Spinal cord (tissue), 9 donors: ENCODE measurements at regions not wholly inside any gene's neighbourhood (a gene's known extent, or its start where the extent isn't known, plus 50 kb on each side); places are given as distances from the start of the nearest gene placed in this dataset.
A peak's percentile ranks its signal among the peaks of the same experiment; 100 is the strongest.

Source experiments
- DNase-seq, 6 donors: peaks; one replicate each; pipeline versions ENCODE4 v3.0.0 to v3.0.0-alpha.2; 2013 to 2015; ENCODE audit warnings: low spot score in 6 of 6, low read depth in 4 of 6
- H3K27ac ChIP-seq: one replicate; pipeline ENCODE4 v1.5.1; 2013; ENCODE audit warnings: low read depth, low read length, control low read depth
- H3K27me3 ChIP-seq: one replicate; pipeline ENCODE4 v1.6.1; 2013; ENCODE audit warnings: low read length; ENCODE audit not compliant: control insufficient read depth, insufficient read depth
- H3K36me3 ChIP-seq: one replicate; pipeline ENCODE4 v1.6.1; 2013; ENCODE audit warnings: low read length; ENCODE audit not compliant: control insufficient read depth, insufficient read depth
- H3K4me1 ChIP-seq: one replicate; pipeline ENCODE4 v1.6.1; 2013; ENCODE audit warnings: low read length; ENCODE audit not compliant: control insufficient read depth, insufficient read depth
- H3K4me3 ChIP-seq: one replicate; pipeline ENCODE4 v1.5.1; 2013; ENCODE audit warnings: low read depth, low read length, control low read depth
- H3K9me3 ChIP-seq: one replicate; pipeline ENCODE4 v1.6.1; 2013; ENCODE audit warnings: low read length; ENCODE audit not compliant: control insufficient read depth, insufficient read depth
- WGBS: methylation state at CpG from one replicate; pipeline ENCODE4 v1.1.5; 2013; ENCODE audit warnings: missing lambda C conversion rate; ENCODE audit not compliant: insufficient coverage; 5-methylcytosine and 5-hydroxymethylcytosine counted together
- donor health status: healthy.

DNA sequence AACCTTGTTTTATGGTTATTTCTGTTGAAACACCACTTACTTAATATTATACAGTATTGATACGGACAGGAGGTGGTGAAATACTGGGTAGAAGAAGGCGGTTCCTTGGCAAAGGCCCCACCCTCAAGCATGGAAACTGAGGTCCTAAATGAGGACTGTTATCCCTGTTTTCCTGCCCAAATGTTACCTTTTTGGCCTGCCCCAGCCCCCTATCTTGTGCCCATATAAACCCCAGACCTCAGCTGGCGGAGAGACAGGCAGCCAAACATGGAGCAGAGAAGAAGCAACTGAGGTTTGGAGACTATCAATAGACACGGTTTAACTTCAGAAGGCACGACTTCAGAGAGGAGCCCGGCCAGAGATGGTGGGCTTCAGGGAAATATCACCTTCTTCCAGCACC lies 640.1 kb downstream of the PTPRU start:
- H3K27ac ChIP-seq, result no peak overlapping the region
- no peaks in the 10 kb centered on the region for H3K9me3 ChIP-seq
- H3K4me3 ChIP-seq, result no peak overlapping the region
- no peaks in the 10 kb centered on the region for H3K36me3 ChIP-seq
- 91% methylated on average over 4 of the region's 6 CpGs for WGBS
- H3K27me3 ChIP-seq, result no peaks in the 10 kb centered on the region
- H3K4me1 ChIP-seq, result no peaks in the 10 kb centered on the region
- no peak for DNase-seq

DNA sequence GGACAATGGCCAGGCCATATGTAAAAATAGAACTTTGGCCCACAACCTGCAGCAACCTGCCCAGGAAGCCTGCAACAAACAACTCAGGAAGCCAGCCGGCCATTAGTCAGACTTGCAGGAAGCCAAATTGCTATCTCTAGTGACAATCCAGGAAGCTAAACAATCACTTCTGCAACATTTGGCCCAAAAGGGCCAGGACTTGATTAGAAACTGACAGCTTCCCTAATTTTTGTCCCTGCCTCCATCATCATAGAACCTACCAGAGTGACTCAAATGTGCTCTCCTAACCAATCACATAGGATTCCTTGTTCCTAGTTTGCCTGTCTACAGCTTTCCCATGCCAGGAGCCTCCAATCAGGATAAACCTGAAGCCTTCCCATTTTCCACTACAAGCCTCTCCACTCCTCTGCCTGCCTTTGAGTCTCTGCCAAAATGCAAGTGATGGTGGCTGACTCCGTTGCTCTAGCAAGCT lies 639.3 kb downstream of the PTPRU start:
- peak in 2 of 6 donors; percentile 34 to 77 for DNase-seq
- Histone ChIP-seq H3K27ac (no peak overlapping the region), H3K4me1 (no peaks in the 10 kb centered on the region), H3K4me3 (no peak overlapping the region), H3K9me3 (no peaks in the 10 kb centered on the region), H3K36me3 (no peaks in the 10 kb centered on the region), H3K27me3 (no peaks in the 10 kb centered on the region)
- 56% methylated on average over 1 of the region's 2 CpGs for WGBS

DNA sequence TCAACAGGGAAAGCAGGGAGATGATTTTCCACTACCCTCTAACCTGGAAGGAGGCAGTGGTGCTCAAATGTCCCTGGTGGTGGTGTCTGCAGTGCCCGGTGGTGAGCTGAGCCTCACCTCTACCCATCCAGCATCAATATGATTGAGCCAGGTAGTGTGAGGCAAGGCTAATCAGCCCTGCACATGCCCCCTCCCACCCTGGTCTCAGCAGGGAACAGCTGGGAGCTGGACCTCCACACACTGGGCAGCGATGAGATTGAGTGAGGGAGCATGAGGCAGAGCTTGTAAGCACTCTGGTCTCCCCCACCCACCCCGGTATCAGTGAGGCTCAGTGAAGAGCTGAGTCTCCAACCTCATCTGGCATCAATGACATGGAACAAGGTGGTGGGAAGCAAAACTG lies 634.3 kb downstream of the PTPRU start:
- H3K4me1 ChIP-seq, result no peaks in the 10 kb centered on the region
- H3K9me3 ChIP-seq, result no peaks in the 10 kb centered on the region
- no peaks in the 10 kb centered on the region for H3K36me3 ChIP-seq
- no peak overlapping the region for H3K4me3 ChIP-seq
- DNase-seq, result no peak
- H3K27me3 ChIP-seq, result no peaks in the 10 kb centered on the region
- no CpG with 5 or more reads among the region's 3 CpGs for WGBS
- no peak overlapping the region for H3K27ac ChIP-seq

DNA sequence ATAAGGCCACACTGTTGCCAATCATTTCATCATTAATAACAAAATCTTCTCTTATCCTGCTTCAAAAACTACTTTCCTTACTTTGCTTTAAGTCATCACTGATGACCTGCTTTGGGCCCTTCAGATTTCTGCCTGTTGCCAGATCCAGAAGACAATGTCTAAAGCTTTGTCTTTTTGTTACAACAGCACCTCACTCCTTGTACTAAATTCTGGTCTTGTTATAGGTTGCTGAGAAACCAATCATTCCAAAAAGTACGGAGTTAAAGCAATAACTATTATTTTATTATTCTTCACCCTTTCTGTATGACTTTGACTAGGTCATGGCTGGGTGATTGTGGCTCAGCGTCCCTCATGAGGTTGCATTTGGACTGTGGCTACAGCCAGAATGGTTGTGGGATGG lies 633.5 kb downstream of the PTPRU start:
- Histone ChIP-seq H3K9me3 (no peaks in the 10 kb centered on the region), H3K36me3 (no peaks in the 10 kb centered on the region), H3K4me3 (no peak overlapping the region), H3K4me1 (no peaks in the 10 kb centered on the region), H3K27ac (no peak overlapping the region), H3K27me3 (no peaks in the 10 kb centered on the region)
- DNase-seq, result no peak
- WGBS, result no CpG with 5 or more reads among the region's 2 CpGs

DNA sequence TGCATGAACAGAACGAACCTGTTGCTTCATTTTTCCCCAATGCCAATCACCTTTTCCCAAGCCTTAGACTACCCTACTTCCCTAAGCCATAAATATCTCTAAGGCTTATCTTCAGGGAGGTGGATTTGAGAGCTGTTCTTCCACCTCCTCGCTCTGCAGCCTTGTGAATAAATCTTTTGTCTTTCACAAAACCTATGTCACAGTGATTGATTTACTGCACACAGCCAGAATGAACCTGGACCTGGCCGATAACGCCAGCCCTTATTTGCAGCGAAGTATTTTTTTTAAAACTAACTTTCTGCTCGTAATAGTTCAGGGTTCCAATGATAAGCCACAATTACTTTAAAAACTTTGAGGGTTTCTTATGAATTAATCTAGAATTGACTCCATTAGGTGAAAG lies 632.6 kb downstream of the PTPRU start:
- no peak overlapping the region for H3K4me3 ChIP-seq
- no peaks in the 10 kb centered on the region for H3K36me3 ChIP-seq
- H3K27me3 ChIP-seq, result no peaks in the 10 kb centered on the region
- no peaks in the 10 kb centered on the region for H3K4me1 ChIP-seq
- H3K27ac ChIP-seq, result no peak overlapping the region
- DNase-seq, result no peak
- 61% methylated on average over 2 of the region's 6 CpGs for WGBS
- no peaks in the 10 kb centered on the region for H3K9me3 ChIP-seq

DNA sequence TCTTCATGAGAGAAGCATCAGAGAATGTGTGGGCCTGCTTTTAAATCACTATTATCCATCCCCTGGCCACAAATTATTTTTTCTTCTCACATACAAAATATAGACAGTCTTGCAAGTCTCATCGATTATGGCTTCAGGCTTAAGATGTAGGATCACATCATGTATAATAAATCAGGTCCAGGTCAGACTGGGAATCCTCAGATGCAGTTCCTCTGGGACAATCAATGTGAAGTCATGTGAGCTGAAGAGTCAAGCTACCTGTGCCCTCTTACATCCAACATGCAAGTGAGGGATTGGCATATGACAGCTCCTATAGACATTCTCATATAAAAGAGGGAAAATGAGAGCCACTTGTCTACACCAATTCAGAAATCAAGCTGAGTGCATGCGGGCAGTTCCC lies 631.8 kb downstream of the PTPRU start:
- Histone ChIP-seq H3K27ac (no peak overlapping the region), H3K4me3 (no peak overlapping the region), H3K4me1 (no peaks in the 10 kb centered on the region), H3K36me3 (no peaks in the 10 kb centered on the region), H3K27me3 (no peaks in the 10 kb centered on the region), H3K9me3 (no peaks in the 10 kb centered on the region)
- no CpG with 5 or more reads among the region's 2 CpGs for WGBS
- DNase-seq, result no peak

DNA sequence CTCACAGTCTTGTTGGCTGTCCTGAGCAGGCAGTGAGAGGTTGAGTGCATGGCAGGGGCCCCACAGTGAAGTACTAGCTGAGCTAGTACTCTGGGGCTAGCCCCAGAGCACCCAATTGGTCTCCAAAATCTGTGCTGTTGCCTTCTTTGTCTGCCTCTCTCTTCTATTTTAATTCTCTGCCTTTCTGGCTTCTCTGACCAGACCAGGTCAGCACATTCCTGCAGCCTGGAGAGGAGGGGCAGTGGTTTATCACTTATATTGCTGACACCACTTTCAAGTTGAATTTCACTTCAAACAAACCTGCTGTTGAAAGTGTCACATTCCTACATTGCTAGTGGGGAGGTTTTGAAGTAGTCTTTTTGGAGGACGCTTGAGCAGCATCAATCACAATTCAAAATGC lies 628.7 kb downstream of the PTPRU start:
- Histone ChIP-seq H3K27me3 (no peaks in the 10 kb centered on the region), H3K9me3 (no peaks in the 10 kb centered on the region), H3K36me3 (no peaks in the 10 kb centered on the region), H3K4me1 (no peaks in the 10 kb centered on the region), H3K27ac (no peak overlapping the region), H3K4me3 (no peak overlapping the region)
- DNase-seq, result peak in 1 of 6 donors; percentile 31
- WGBS, result no CpG with 5 or more reads among the region's 1 CpG

DNA sequence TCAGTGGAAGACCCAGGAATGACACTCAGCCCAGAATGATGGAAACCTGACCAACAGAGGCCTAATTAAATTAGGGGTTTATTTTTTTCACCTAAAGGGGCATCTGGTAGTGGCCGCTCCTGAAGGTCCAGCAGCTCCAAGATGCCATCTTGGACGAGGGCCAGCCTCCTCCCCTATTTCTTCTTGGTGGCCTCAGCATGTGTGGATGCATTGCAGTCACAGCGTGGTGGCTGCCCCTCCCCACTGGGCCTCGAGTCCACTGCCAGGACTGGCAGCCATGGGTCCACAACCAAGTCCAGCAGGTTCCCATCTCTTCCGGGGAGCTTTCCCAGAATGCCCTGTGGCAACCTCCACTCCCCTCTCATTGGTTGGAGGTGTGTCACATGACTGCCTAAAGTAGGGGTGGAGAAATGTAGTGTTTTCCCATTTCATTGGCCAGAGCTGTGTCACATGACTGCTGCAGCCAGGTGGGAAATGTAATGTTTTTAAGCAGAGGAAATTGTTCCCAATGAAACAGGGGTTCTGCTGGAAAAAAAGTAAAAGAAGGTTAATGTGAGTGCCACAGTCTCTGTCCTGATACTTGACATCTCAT lies 628.2 kb downstream of the PTPRU start:
- Histone ChIP-seq H3K27ac (no peak overlapping the region), H3K9me3 (no peaks in the 10 kb centered on the region), H3K36me3 (no peaks in the 10 kb centered on the region), H3K4me1 (no peaks in the 10 kb centered on the region), H3K27me3 (no peaks in the 10 kb centered on the region), H3K4me3 (no peak overlapping the region)
- 74% methylated on average over 3 of the region's 5 CpGs for WGBS
- DNase-seq, result no peak

DNA sequence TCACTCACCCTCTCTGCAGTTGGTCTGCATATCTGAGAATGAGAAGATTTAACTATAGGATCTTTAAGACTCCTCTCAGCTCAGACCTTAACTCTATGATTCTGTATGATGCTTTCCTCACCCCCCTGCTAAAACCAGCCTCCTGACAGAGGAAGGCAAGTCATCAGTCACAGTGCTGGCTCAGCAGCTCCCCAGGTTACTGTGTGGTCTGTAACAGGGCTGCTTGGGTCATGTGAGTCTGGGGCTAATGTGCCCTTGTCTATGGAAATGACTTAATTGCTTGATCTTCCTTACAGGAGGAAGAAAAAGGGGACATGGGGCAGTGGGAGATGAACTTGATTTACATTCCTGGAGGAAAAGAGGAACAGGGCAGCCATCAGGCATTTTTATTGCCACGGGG lies 625.6 kb downstream of the PTPRU start:
- no peaks in the 10 kb centered on the region for H3K27me3 ChIP-seq
- no peak overlapping the region for H3K4me3 ChIP-seq
- H3K9me3 ChIP-seq, result no peaks in the 10 kb centered on the region
- DNase-seq, result no peak
- 67% methylated on average over 1 of the region's 1 CpG for WGBS
- peaks cover 11% of the 10 kb centered on the region for H3K4me1 ChIP-seq
- H3K36me3 ChIP-seq, result no peaks in the 10 kb centered on the region
- H3K27ac ChIP-seq, result no peak overlapping the region

DNA sequence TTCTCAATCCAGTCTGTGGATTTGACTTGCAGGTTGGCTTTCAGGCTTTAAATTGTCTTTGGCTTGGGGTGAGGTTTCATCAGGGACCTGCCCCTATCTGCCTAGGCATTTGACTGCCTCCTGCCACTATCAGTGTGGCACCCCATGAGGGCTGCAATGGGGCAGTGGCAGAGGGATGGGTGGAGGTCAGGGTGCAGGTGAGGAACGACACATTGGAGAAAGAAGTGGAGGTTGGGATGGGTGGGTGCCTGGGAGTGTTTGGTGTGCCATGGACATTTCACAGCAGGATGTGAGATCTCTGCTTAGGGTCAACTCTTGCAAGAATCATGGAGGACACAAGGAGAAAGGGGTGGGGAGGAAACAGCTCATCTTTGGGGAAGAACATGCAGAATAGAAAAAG lies 625.1 kb downstream of the PTPRU start:
- H3K36me3 ChIP-seq, result no peaks in the 10 kb centered on the region
- no peaks in the 10 kb centered on the region for H3K9me3 ChIP-seq
- peaks cover 15% of the 10 kb centered on the region for H3K4me1 ChIP-seq
- no peaks in the 10 kb centered on the region for H3K27me3 ChIP-seq
- no peak for DNase-seq
- no peak overlapping the region for H3K27ac ChIP-seq
- 100% methylated on average over 1 of the region's 1 CpG for WGBS
- H3K4me3 ChIP-seq, result no peak overlapping the region
